HepG2 (cell line): ENCODE measurements at regions not wholly inside any gene's neighbourhood (a gene's known extent, or its start where the extent isn't known, plus 50 kb on each side); places are given as distances from the start of the nearest gene placed in this dataset.

Experiments used
- EZH2 ChIP-seq: conservative IDR thresholded peaks from 2 replicates; pipeline ENCODE4 v1.6.1; 2012; ENCODE audit warnings: mild to moderate bottlenecking, low read depth, low read length, moderate library complexity
- JUND ChIP-seq: sonication (generic); formaldehyde crosslinking; IDR thresholded peaks from 2 replicates; pipeline ENCODE4 v1.8.0; 2022; ENCODE audit warnings: mild to moderate bottlenecking, missing genetic modification reagents
- U2AF1 ChIP-seq: fragments of 200-400 bp; formaldehyde crosslinking; optimal IDR thresholded peaks from 2 replicates; pipeline ENCODE3; 2017; ENCODE audit warnings: mild to moderate bottlenecking, low read depth, low read length
- ZNF382 ChIP-seq: sonication (generic); formaldehyde crosslinking; IDR thresholded peaks from 2 replicates; pipeline ENCODE4 v1.5.0; 2020; ENCODE audit warnings: missing genetic modification reagents, mild to moderate bottlenecking, borderline replicate concordance
- ZNF44 ChIP-seq: sonication (generic); formaldehyde crosslinking; IDR thresholded peaks from 2 replicates; pipeline ENCODE4 v1.5.1; 2020; ENCODE audit warnings: mild to moderate bottlenecking, missing genetic modification reagents

- TF ChIP-seq JUND (CRISPR knock-in tag) (no peak), EZH2 (no peak), U2AF1 (no peak), ZNF44 (no peak), ZNF382 (CRISPR knock-in tag) (no peak)
These were observed 419.5 kb downstream of the DHX35 start for GRCh38 chr20:39381595-39381994.
